ENCODE measurements at regions not wholly inside any gene's neighbourhood (a gene's known extent, or its start where the extent isn't known, plus 50 kb on each side); places are given as distances from the start of the nearest gene placed in this dataset.

DNA sequence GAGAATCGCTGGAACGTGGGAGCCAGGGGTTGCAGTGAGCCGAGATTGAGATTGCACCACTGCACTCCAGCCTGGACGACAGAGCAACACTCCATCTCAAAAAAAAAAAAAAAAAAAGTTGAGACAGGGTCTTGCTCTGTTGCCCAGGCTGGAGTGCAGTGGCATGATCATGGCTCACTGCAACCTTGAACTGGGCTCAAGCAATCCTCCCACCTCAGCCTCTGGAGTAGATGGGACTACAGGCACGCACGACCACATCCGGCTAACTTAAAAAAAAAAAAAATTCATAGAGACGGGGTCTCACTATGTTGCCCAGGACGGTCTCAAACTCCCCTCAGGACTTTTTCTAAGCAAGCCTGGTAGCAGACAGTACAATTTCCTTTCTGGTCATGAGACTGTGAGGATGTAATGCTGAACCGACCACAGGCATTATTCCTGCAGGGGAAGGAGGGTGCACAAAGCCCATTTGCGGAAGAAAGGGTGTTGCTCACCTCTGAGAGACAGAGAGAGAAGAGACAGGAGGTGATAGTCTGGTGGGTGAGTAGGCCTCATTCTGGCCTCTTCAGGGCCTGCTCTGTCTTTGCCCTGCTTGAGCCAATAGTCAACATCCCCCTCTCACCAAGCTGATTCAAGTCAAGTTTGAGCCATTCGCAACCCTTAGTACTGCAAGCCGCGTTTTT lies 205.3 kb downstream of the ZFP36L2 start:
- TF ChIP-seq POLR2A (IDR thresholded peaks at IDR 0.05; ENCODE audit: extremely low read depth, insufficient read length) = no peak
- TF ChIP-seq, protein P1, sequence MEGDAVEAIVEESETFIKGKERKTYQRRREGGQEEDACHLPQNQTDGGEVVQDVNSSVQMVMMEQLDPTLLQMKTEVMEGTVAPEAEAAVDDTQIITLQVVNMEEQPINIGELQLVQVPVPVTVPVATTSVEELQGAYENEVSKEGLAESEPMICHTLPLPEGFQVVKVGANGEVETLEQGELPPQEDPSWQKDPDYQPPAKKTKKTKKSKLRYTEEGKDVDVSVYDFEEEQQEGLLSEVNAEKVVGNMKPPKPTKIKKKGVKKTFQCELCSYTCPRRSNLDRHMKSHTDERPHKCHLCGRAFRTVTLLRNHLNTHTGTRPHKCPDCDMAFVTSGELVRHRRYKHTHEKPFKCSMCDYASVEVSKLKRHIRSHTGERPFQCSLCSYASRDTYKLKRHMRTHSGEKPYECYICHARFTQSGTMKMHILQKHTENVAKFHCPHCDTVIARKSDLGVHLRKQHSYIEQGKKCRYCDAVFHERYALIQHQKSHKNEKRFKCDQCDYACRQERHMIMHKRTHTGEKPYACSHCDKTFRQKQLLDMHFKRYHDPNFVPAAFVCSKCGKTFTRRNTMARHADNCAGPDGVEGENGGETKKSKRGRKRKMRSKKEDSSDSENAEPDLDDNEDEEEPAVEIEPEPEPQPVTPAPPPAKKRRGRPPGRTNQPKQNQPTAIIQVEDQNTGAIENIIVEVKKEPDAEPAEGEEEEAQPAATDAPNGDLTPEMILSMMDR (IDR thresholded peaks at IDR 0.05; ENCODE audit: low read depth, low read length) = no peak
- TF ChIP-seq, protein P2, sequence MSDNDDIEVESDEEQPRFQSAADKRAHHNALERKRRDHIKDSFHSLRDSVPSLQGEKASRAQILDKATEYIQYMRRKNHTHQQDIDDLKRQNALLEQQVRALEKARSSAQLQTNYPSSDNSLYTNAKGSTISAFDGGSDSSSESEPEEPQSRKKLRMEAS (IDR thresholded peaks at IDR 0.05; ENCODE audit: low read depth, low read length) = no peak
